ENCODE measurements at regions not wholly inside any gene's neighbourhood (a gene's known extent, or its start where the extent isn't known, plus 50 kb on each side); places are given as distances from the start of the nearest gene placed in this dataset.

- no peak for TF ChIP-seq NBN (IDR thresholded peaks at IDR 0.05)
- TF ChIP-seq CHD2 (IDR thresholded peaks at IDR 0.05; ENCODE audit: borderline replicate concordance, low read depth, low read length): no peak
- no peak for TF ChIP-seq GATAD2B (conservative IDR thresholded peaks at IDR 0.05; ENCODE audit: low read depth)
- no peak for TF ChIP-seq CTCF (IDR thresholded peaks at IDR 0.05 in 2 of 3, conservative IDR thresholded peaks at IDR 0.05 in 1 of 3; ENCODE audit: control insufficient read depth in 2 of 3, extremely low read depth in 1 of 3, insufficient read depth in 1 of 3, low read depth in 3 of 3, low read length in 3 of 3)
- TF ChIP-seq FOS (IDR thresholded peaks at IDR 0.05; ENCODE audit: borderline replicate concordance, extremely low read depth, insufficient read length): no peak
- TF ChIP-seq ZNF274 (IDR thresholded peaks at IDR 0.05; ENCODE audit: insufficient read depth, insufficient read length): no peak
- TF ChIP-seq POLR2A (IDR thresholded peaks at IDR 0.05; ENCODE audit: low read depth, low read length): no peak
- no peak for TF ChIP-seq NR2C2 (IDR thresholded peaks at IDR 0.05; ENCODE audit: borderline replicate concordance, control insufficient read depth, insufficient read length, low read depth)
These were observed 58.3 kb upstream of the FREM2 start for GRCh38 chr13:38628554-38628953.

Data from GM12878 (cell line).